K562 (cell line): ENCODE measurements at regions not wholly inside any gene's neighbourhood (a gene's known extent, or its start where the extent isn't known, plus 50 kb on each side); places are given as distances from the start of the nearest gene placed in this dataset.

Experiments
- ZNF318 ChIP-seq, 2 experiments: fragments of 450-650 bp; IDR thresholded peaks; 2 replicates each; pipeline ENCODE4 v1.6.1; 2016; ENCODE audit warnings: mild to moderate bottlenecking in 2 of 2, borderline replicate concordance in 1 of 2, low read depth in 1 of 2, moderate library complexity in 1 of 2
- ZNF407 ChIP-seq: fragments of 450-650 bp; IDR thresholded peaks from 2 replicates; pipeline ENCODE4 v1.6.1; 2016; ENCODE audit warnings: low read depth
- TF ChIP-seq, protein P1 (sequence below): fragments of 250-450 bp; sonication (Bioruptor Pico); IDR thresholded peaks from 2 replicates; pipeline ENCODE4 v1.5.0; 2020; ENCODE audit warnings: mild to moderate bottlenecking, borderline replicate concordance

GRCh38 chr13:72386138-72386684 lies 341.2 kb downstream of the MZT1 start (continued):
- TF ChIP-seq ZNF318 (IDR thresholded peaks at IDR 0.05; ENCODE audit: borderline replicate concordance in 1 of 2, low read depth in 1 of 2) (no peak), ZNF407 (no peak)
- TF ChIP-seq, protein P1, sequence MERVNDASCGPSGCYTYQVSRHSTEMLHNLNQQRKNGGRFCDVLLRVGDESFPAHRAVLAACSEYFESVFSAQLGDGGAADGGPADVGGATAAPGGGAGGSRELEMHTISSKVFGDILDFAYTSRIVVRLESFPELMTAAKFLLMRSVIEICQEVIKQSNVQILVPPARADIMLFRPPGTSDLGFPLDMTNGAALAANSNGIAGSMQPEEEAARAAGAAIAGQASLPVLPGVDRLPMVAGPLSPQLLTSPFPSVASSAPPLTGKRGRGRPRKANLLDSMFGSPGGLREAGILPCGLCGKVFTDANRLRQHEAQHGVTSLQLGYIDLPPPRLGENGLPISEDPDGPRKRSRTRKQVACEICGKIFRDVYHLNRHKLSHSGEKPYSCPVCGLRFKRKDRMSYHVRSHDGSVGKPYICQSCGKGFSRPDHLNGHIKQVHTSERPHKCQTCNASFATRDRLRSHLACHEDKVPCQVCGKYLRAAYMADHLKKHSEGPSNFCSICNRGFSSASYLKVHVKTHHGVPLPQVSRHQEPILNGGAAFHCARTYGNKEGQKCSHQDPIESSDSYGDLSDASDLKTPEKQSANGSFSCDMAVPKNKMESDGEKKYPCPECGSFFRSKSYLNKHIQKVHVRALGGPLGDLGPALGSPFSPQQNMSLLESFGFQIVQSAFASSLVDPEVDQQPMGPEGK (CRISPR knock-in tag), result no peak
